SK-N-SH (cell line): ENCODE measurements at regions not wholly inside any gene's neighbourhood (a gene's known extent, or its start where the extent isn't known, plus 50 kb on each side); places are given as distances from the start of the nearest gene placed in this dataset.
"Not testable (repeated sequence)": the region's sequence is repeated elsewhere in the genome, so short reads cannot be mapped to it uniquely, and the experiment has no call there.

ENCODE experiments used
- CTCF ChIA-PET: fragments of 300-600, 350-600 bp; formaldehyde crosslinking; extraction: SDS; loops from one replicate; lab custom pipeline; 2021; lab: Yijun Ruan, JAX
- POLR2A ChIA-PET: fragments of 350-600 bp; sonication (Branson Sonifier 250); formaldehyde crosslinking; extraction: SDS; loops from one replicate; lab custom pipeline; 2020; ENCODE audit warnings: antibody characterized with exemption, inconsistent platforms; lab: Yijun Ruan, JAX
- DNase-seq: peaks from one replicate; pipeline ENCODE4 v3.0.0; 2012
- H2AFZ ChIP-seq: fragments of 200-600 bp; sonication (generic); 2 replicates; pipeline ENCODE4 v1.8.1; 2016; ENCODE audit warnings: antibody characterized with exemption, mild to moderate bottlenecking, low read depth
- H3F3A ChIP-seq: fragments of 200-600 bp; sonication (generic); replicated peaks from 2 replicates; pipeline ENCODE3; 2016; ENCODE audit warnings: antibody characterized with exemption, mild to moderate bottlenecking; ENCODE audit not compliant: insufficient read depth
- H3K27ac ChIP-seq, 2 experiments: fragments of 200-500 bp in 1 of 2; fragments of 200-600 bp in 1 of 2; sonication (Bioruptor generic) in 1 of 2; sonication (generic), shearing (Covaris generic) in 1 of 2; 2 replicates each; pipeline versions ENCODE4 v1.5.1 to v1.6.1; 2014 to 2016; ENCODE audit warnings: low read depth in 2 of 2, inconsistent platforms in 1 of 2, low read length in 1 of 2, mild to moderate bottlenecking in 1 of 2, mixed read lengths in 1 of 2
- H3K27me3 ChIP-seq: fragments of 200-600 bp; sonication (generic), shearing (Covaris generic); 2 replicates; pipeline ENCODE4 v1.6.1; 2016; ENCODE audit warnings: mixed run types; ENCODE audit not compliant: insufficient read depth
- H3K36me3 ChIP-seq, 2 experiments: fragments of 200-500 bp in 1 of 2; fragments of 200-600 bp in 1 of 2; sonication (Bioruptor generic) in 1 of 2; sonication (generic) in 1 of 2; replicated peaks in 1 of 2; 2 replicates each; pipeline versions ENCODE3 to v1.5.1; 2014 to 2016; ENCODE audit warnings: low read length in 1 of 2, mild to moderate bottlenecking in 1 of 2; ENCODE audit not compliant: insufficient read depth in 2 of 2, control insufficient read depth in 1 of 2
- H3K4me1 ChIP-seq, 2 experiments: fragments of 200-500 bp in 1 of 2; fragments of 200-600 bp in 1 of 2; sonication (Bioruptor generic) in 1 of 2; sonication (generic), shearing (Covaris generic) in 1 of 2; 2 replicates each; pipeline versions ENCODE4 v1.5.1 to v1.6.1; 2014 to 2016; ENCODE audit warnings: low read depth in 1 of 2, low read length in 1 of 2, mixed run types in 1 of 2; ENCODE audit not compliant: insufficient read depth in 2 of 2, control insufficient read depth in 1 of 2
- H3K4me2 ChIP-seq: fragments of 200-600 bp; sonication (generic), shearing (Covaris generic); 2 replicates; pipeline ENCODE4 v1.6.1; 2017; ENCODE audit warnings: mixed run types
- H3K4me3 ChIP-seq, 2 experiments: fragments of 200-500 bp in 1 of 2; fragments of 200-600 bp in 1 of 2; sonication (Bioruptor generic) in 1 of 2; sonication (generic), shearing (Covaris generic) in 1 of 2; 2 replicates each; pipeline versions ENCODE4 v1.5.1 to v1.8.1; 2014 to 2016; ENCODE audit warnings: low read depth in 2 of 2, inconsistent platforms in 1 of 2, low read length in 1 of 2, mild to moderate bottlenecking in 1 of 2, mixed read lengths in 1 of 2, moderate library complexity in 1 of 2
- H3K79me2 ChIP-seq: fragments of 200-600 bp; sonication (generic); 2 replicates; pipeline ENCODE4 v1.8.1; 2017; ENCODE audit warnings: mild to moderate bottlenecking; ENCODE audit not compliant: insufficient read depth
- H3K9ac ChIP-seq: fragments of 200-600 bp; sonication (generic); 2 replicates; pipeline ENCODE4 v1.6.1; 2017; ENCODE audit warnings: mixed run types
- H3K9me2 ChIP-seq: fragments of 200-600 bp; sonication (generic); 2 replicates; pipeline ENCODE4 v1.6.1; 2017; ENCODE audit warnings: mixed run types
- H3K9me3 ChIP-seq: fragments of 200-600 bp; sonication (generic); 2 replicates; pipeline ENCODE4 v1.6.1; 2017; ENCODE audit warnings: mixed run types, mild to moderate bottlenecking, moderate library complexity
- H4K20me1 ChIP-seq: fragments of 200-600 bp; sonication (generic); 2 replicates; pipeline ENCODE4 v1.6.1; 2017; ENCODE audit warnings: mild to moderate bottlenecking, mixed run types; ENCODE audit not compliant: insufficient read depth
- CHD2 ChIP-seq: fragments of 150-350 bp; IDR thresholded peaks from 2 replicates; pipeline ENCODE4 v1.6.1; 2018; ENCODE audit warnings: low read length; ENCODE audit not compliant: partially characterized antibody
- CTCF ChIP-seq: fragments of 200-600 bp; sonication (generic); IDR thresholded peaks from 2 replicates; pipeline ENCODE4 v1.6.1; 2017; ENCODE audit warnings: antibody characterized with exemption, mild to moderate bottlenecking, moderate library complexity
- ELF1 ChIP-seq: IDR thresholded peaks from 2 replicates; pipeline ENCODE4 v1.4.0; 2012
- FOSL2 ChIP-seq: IDR thresholded peaks from 2 replicates; pipeline ENCODE4 v1.4.0; 2012; ENCODE audit warnings: low read depth, mild to moderate bottlenecking, moderate library complexity, borderline replicate concordance
- FOXM1 ChIP-seq: IDR thresholded peaks from 2 replicates; pipeline ENCODE4 v1.4.0; 2012; ENCODE audit warnings: low read depth, mild to moderate bottlenecking
- GATA2 ChIP-seq: sonication (generic); formaldehyde crosslinking; IDR thresholded peaks from 2 replicates; pipeline ENCODE4 v1.5.0; 2020; ENCODE audit warnings: mild to moderate bottlenecking, missing genetic modification reagents
- MEF2A ChIP-seq: IDR thresholded peaks from 2 replicates; pipeline ENCODE4 v1.4.0; 2012; ENCODE audit warnings: low read depth, borderline replicate concordance
- RAD21 ChIP-seq: IDR thresholded peaks from 2 replicates; pipeline ENCODE4 v1.6.1; 2012; ENCODE audit warnings: mild to moderate bottlenecking, low read length
- RXRA ChIP-seq: IDR thresholded peaks from 2 replicates; pipeline ENCODE4 v1.4.0; 2012; ENCODE audit warnings: low read depth, mild to moderate bottlenecking, borderline replicate concordance
- TCF12 ChIP-seq: IDR thresholded peaks from 2 replicates; pipeline ENCODE4 v1.4.0; 2012
- USF2 ChIP-seq: fragments of 150-350 bp; IDR thresholded peaks from 2 replicates; pipeline ENCODE4 v1.6.1; 2017; ENCODE audit warnings: antibody characterized with exemption, low read length, low read depth, borderline replicate concordance
- WGBS: methylation state at CpG from one replicate; pipeline ENCODE4 v1.1.6; 2017; ENCODE audit warnings: low lambda C conversion rate; 5-methylcytosine and 5-hydroxymethylcytosine counted together

GRCh38 chr15:87703327-87704111 lies 553.0 kb downstream of the NTRK3 start:
- no peaks in the 10 kb centered on the region for H4K20me1 ChIP-seq
- no peak overlapping the region for H3K4me3 ChIP-seq
- H3K79me2 ChIP-seq: no peaks in the 10 kb centered on the region
- no peak overlapping the region for H3K9ac ChIP-seq
- H3K9me3 ChIP-seq: no peaks in the 10 kb centered on the region
- H3F3A ChIP-seq: no peaks in the 10 kb centered on the region
- WGBS: 68% methylated on average over 18 of the region's 18 CpGs
- ChIA-PET CTCF (no interaction called here), POLR2A (no interaction called here)
- DNase-seq: no peak
- TF ChIP-seq FOXM1: no peak
- peak; percentile 27; the same call in 1 of the 2 replicates for TF ChIP-seq GATA2 (CRISPR knock-in tag)
- peaks cover 0 to 14% of the 10 kb centered on the region in 2 experiments; a peak in 1 of 4 replicates for H3K4me1 ChIP-seq
- no peak overlapping the region; a peak in 1 of 4 replicates for H3K27ac ChIP-seq
- H3K36me3 ChIP-seq: no peaks in the 10 kb centered on the region
- H3K27me3 ChIP-seq: no peaks in the 10 kb centered on the region
- H3K9me2 ChIP-seq: no peaks in the 10 kb centered on the region
- no peak overlapping the region for H3K4me2 ChIP-seq
- H2AFZ ChIP-seq: no peak overlapping the region

- Histone ChIP-seq H3K27ac (no peak overlapping the region), H3K36me3 (no peaks in the 10 kb centered on the region), H4K20me1 (no peaks in the 10 kb centered on the region), H3F3A (no peaks in the 10 kb centered on the region), H3K9me3 (no peaks in the 10 kb centered on the region), H3K9ac (no peak overlapping the region), H3K79me2 (no peaks in the 10 kb centered on the region), H3K4me1 (peaks cover 0 to 13% of the 10 kb centered on the region in 2 experiments; a peak in 1 of 4 replicates), H3K4me2 (no peak overlapping the region), H3K27me3 (no peaks in the 10 kb centered on the region), H3K9me2 (no peaks in the 10 kb centered on the region), H2AFZ (no peak overlapping the region), H3K4me3 (no peak overlapping the region)
- CTCF ChIA-PET: interaction anchor here (1.4 kb wide), 1 partner anchor 10 kb away, joined by 6 read pairs; no protein-coding TSS in a partner anchor
- POLR2A ChIA-PET: no interaction called here
- TF ChIP-seq FOSL2: no peak
- no peak for TF ChIP-seq USF2
- no peak for TF ChIP-seq ELF1
- TF ChIP-seq RXRA: no peak
- TF ChIP-seq MEF2A: no peak
- TF ChIP-seq CHD2: no peak
- no peak for TF ChIP-seq TCF12
- TF ChIP-seq RAD21: no peak
- TF ChIP-seq CTCF: no peak
- no peak for DNase-seq
- WGBS: 49% methylated on average over 4 of the region's 4 CpGs
Observed at GRCh38 chr15:87702270-87702669, 554.3 kb downstream of the NTRK3 start.

- H2AFZ ChIP-seq, H3K9me2 ChIP-seq, H3K79me2 ChIP-seq, H3K9ac ChIP-seq, POLR2A ChIA-PET, H4K20me1 ChIP-seq, DNase-seq, H3K4me3 ChIP-seq, H3K36me3 ChIP-seq, H3K4me2 ChIP-seq, CTCF ChIA-PET, H3K9me3 ChIP-seq, H3K4me1 ChIP-seq, H3K27ac ChIP-seq, H3F3A ChIP-seq, H3K27me3 ChIP-seq: not testable (repeated sequence)
- WGBS: 45% methylated on average over 2 of the region's 2 CpGs
Observed at GRCh38 chr15:87698467-87698866, 558.1 kb downstream of the NTRK3 start.
